Left lobe of liver (tissue), 2 donors: ENCODE measurements at regions not wholly inside any gene's neighbourhood (a gene's known extent, or its start where the extent isn't known, plus 50 kb on each side); places are given as distances from the start of the nearest gene placed in this dataset.

Experiments
- ATAC-seq: fragments of 200-7000 bp; cut with Tn5 transposase; one replicate; pipeline ENCODE4 v1.9.1; 2020; ENCODE audit warnings: mild to moderate bottlenecking, moderate library complexity
- DNase-seq: peaks from one replicate; pipeline ENCODE4 v3.0.0-alpha.2; 2020; ENCODE audit warnings: low spot score
- donor health status: DM: no; HTN: no; CAD: no; lungs with moderate emphysema.
- donor health status: DM: no; HTN: yes; CAD: no.

- ATAC-seq (no peak), DNase-seq (no peak)
These were observed 204.3 kb downstream of the PCDH7 start for GRCh38 chr4:30924495-30924894.

- ATAC-seq (no peak), DNase-seq (no peak)
These were observed 209.5 kb downstream of the PCDH7 start for GRCh38 chr4:30929649-30930048.

GRCh38 chr4:30930276-30930675 lies 210.1 kb downstream of the PCDH7 start:
- no peak for DNase-seq
- ATAC-seq: no peak

- no peak for DNase-seq
- ATAC-seq: no peak
These were observed 212.4 kb downstream of the PCDH7 start for GRCh38 chr4:30932581-30932980.

- ATAC-seq (no peak), DNase-seq (no peak)
These were observed 218.9 kb downstream of the PCDH7 start for GRCh38 chr4:30939069-30939468.

- ATAC-seq (no peak), DNase-seq (no peak)
These were observed 219.5 kb downstream of the PCDH7 start for GRCh38 chr4:30939684-30940083.

- no peak for ATAC-seq
- DNase-seq: no peak
These were observed 221.5 kb downstream of the PCDH7 start for GRCh38 chr4:30941641-30942040.

GRCh38 chr4:30943356-30943755 lies 223.2 kb downstream of the PCDH7 start:
- DNase-seq (no peak), ATAC-seq (no peak)

GRCh38 chr4:30945586-30945985 lies 225.4 kb downstream of the PCDH7 start:
- DNase-seq (no peak), ATAC-seq (no peak)

GRCh38 chr4:30946288-30946687 lies 226.1 kb downstream of the PCDH7 start:
- no peak for DNase-seq
- no peak for ATAC-seq

- no peak for DNase-seq
- ATAC-seq: no peak
These were observed 228.5 kb downstream of the PCDH7 start for GRCh38 chr4:30948653-30949052.

- DNase-seq: no peak
- ATAC-seq: no peak
These were observed 230.6 kb downstream of the PCDH7 start for GRCh38 chr4:30950737-30951136.

- no peak for DNase-seq
- no peak for ATAC-seq
These were observed 232.5 kb downstream of the PCDH7 start for GRCh38 chr4:30952526-30953219.

GRCh38 chr4:30953799-30954198 lies 233.6 kb downstream of the PCDH7 start:
- no peak for ATAC-seq
- DNase-seq: no peak

- no peak for DNase-seq
- no peak for ATAC-seq
These were observed 236.7 kb downstream of the PCDH7 start for GRCh38 chr4:30956916-30957315.

GRCh38 chr4:30957706-30958105 lies 237.5 kb downstream of the PCDH7 start:
- no peak for ATAC-seq

GRCh38 chr4:30959781-30960485 lies 239.8 kb downstream of the PCDH7 start:
- DNase-seq: no peak

More at GRCh38 chr4:30957706-30958105, 237.5 kb downstream of the PCDH7 start:
- no peak for DNase-seq

GRCh38 chr4:30962939-30963338 lies 242.8 kb downstream of the PCDH7 start:
- ATAC-seq (no peak), DNase-seq (no peak)

More at GRCh38 chr4:30959781-30960485, 239.8 kb downstream of the PCDH7 start:
- ATAC-seq: no peak

- ATAC-seq: no peak
- DNase-seq: no peak
These were observed 248.8 kb downstream of the PCDH7 start for GRCh38 chr4:30968926-30969325.

GRCh38 chr4:30972542-30972941 lies 252.4 kb downstream of the PCDH7 start:
- DNase-seq (no peak), ATAC-seq (no peak)

- ATAC-seq: no peak
- no peak for DNase-seq
These were observed 253.8 kb downstream of the PCDH7 start for GRCh38 chr4:30973993-30974392.

- no peak for DNase-seq
- no peak for ATAC-seq
These were observed 259.2 kb downstream of the PCDH7 start for GRCh38 chr4:30979402-30979801.

GRCh38 chr4:30989508-30989907 lies 269.3 kb downstream of the PCDH7 start:
- DNase-seq: no peak
- no peak for ATAC-seq
